Activated CD8-positive, alpha-beta T cell treated with anti-CD3 and anti-CD28 coated beads for 36 hours (primary cell): ENCODE measurements at regions not wholly inside any gene's neighbourhood (a gene's known extent, or its start where the extent isn't known, plus 50 kb on each side); places are given as distances from the start of the nearest gene placed in this dataset.
"Not testable (repeated sequence)": the region's sequence is repeated elsewhere in the genome, so short reads cannot be mapped to it uniquely, and the experiment has no call there.

Experiments
- ATAC-seq: fragments of 200-7000 bp; cut with Tn5 transposase; one replicate; pipeline ENCODE4 v1.10.0; 2021; ENCODE audit warnings: mild to moderate bottlenecking, moderate library complexity
- CTCF ChIA-PET: fragments of 350-600 bp; sonication (Branson Sonifier 250); formaldehyde crosslinking; loops from one replicate; lab custom pipeline; 2021; ENCODE audit warnings: antibody characterized with exemption; lab: Charles Lee
- POLR2A ChIA-PET: fragments of 350-600 bp; sonication (Branson Sonifier 250); formaldehyde crosslinking; loops from one replicate; lab custom pipeline; 2021; ENCODE audit warnings: antibody characterized with exemption; lab: Charles Lee
- DNase-seq: peaks from one replicate; pipeline ENCODE4 v3.0.0-alpha.2; 2020
- H3K27ac Mint-ChIP-seq: one replicate; pipeline ENCODE4 v1.8.0; 2021; ENCODE audit warnings: mild to moderate bottlenecking, mixed read lengths
- H3K27me3 Mint-ChIP-seq: one replicate; pipeline ENCODE4 v1.8.0; 2021; ENCODE audit warnings: mixed read lengths
- H3K36me3 Mint-ChIP-seq: one replicate; pipeline ENCODE4 v1.8.0; 2021; ENCODE audit warnings: low read depth, mixed read lengths
- H3K4me1 Mint-ChIP-seq: one replicate; pipeline ENCODE4 v1.8.0; 2021; ENCODE audit warnings: low read depth, mixed read lengths
- H3K4me3 Mint-ChIP-seq: one replicate; pipeline ENCODE4 v1.8.0; 2021; ENCODE audit warnings: mild to moderate bottlenecking, moderate library complexity, mixed read lengths
- H3K9me3 Mint-ChIP-seq: one replicate; pipeline ENCODE4 v1.8.0; 2021; ENCODE audit warnings: mixed read lengths
- CTCF ChIP-seq: fragments of 200-600 bp; IDR thresholded peaks from one replicate; pipeline ENCODE4 v1.8.0; 2022; ENCODE audit warnings: antibody characterized with exemption, mild to moderate bottlenecking
- intact Hi-C: fragments of 100-400 bp; cut with micrococcal nuclease; formaldehyde crosslinking; loops from one replicate; pipeline ENCODE4 v1.10.0; 2022

- ChIA-PET POLR2A (no interaction called here), CTCF (no interaction called here)
- H3K9me3 Mint-ChIP-seq = peaks cover 13% of the 10 kb centered on the region
- H3K36me3 Mint-ChIP-seq = no peaks in the 10 kb centered on the region
- no peak for TF ChIP-seq CTCF
- H3K4me1 Mint-ChIP-seq = no peaks in the 10 kb centered on the region
- ATAC-seq (no peak), DNase-seq (no peak)
- H3K27ac Mint-ChIP-seq = no peak overlapping the region
- no peak overlapping the region for H3K4me3 Mint-ChIP-seq
- intact Hi-C loops = no loop called here
- no peaks in the 10 kb centered on the region for H3K27me3 Mint-ChIP-seq
Measured at GRCh38 chr1:79239840-79240239, 233.3 kb upstream of the ADGRL4 start.

GRCh38 chr1:79235301-79236002 lies 228.9 kb upstream of the ADGRL4 start:
- DNase-seq (no peak), ATAC-seq (no peak)
- Mint-ChIP-seq H3K27me3 (no peaks in the 10 kb centered on the region), H3K36me3 (no peaks in the 10 kb centered on the region), H3K4me3 (no peak overlapping the region), H3K4me1 (no peaks in the 10 kb centered on the region), H3K9me3 (peaks cover 4% of the 10 kb centered on the region), H3K27ac (no peak overlapping the region)
- TF ChIP-seq CTCF = no peak
- intact Hi-C loops = no loop called here
- CTCF ChIA-PET = no interaction called here
- POLR2A ChIA-PET = no interaction called here

- POLR2A ChIA-PET = interaction anchor here (0.6 kb wide), 1 partner anchor 40 kb away, joined by 3 read pairs; no protein-coding TSS in a partner anchor
- no peak for ATAC-seq
- Mint-ChIP-seq H3K9me3 (no peaks in the 10 kb centered on the region), H3K4me1 (no peaks in the 10 kb centered on the region), H3K27ac (no peak overlapping the region), H3K36me3 (no peaks in the 10 kb centered on the region), H3K4me3 (no peak overlapping the region), H3K27me3 (no peaks in the 10 kb centered on the region)
- DNase-seq = no peak
- CTCF ChIA-PET = no interaction called here
- intact Hi-C loops = no loop called here
- TF ChIP-seq CTCF = no peak
Measured at GRCh38 chr1:79232818-79233217, 226.3 kb upstream of the ADGRL4 start.

GRCh38 chr1:79230751-79231150 lies 224.2 kb upstream of the ADGRL4 start:
- H3K27ac Mint-ChIP-seq, POLR2A ChIA-PET, H3K4me3 Mint-ChIP-seq, CTCF ChIA-PET, H3K27me3 Mint-ChIP-seq, H3K36me3 Mint-ChIP-seq, H3K9me3 Mint-ChIP-seq, DNase-seq, ATAC-seq, H3K4me1 Mint-ChIP-seq, intact Hi-C loops: not testable (repeated sequence)

GRCh38 chr1:79226963-79227362 lies 220.4 kb upstream of the ADGRL4 start:
- ChIA-PET POLR2A (no interaction called here), CTCF (no interaction called here)
- intact Hi-C loops = no loop called here
- Mint-ChIP-seq H3K36me3 (no peaks in the 10 kb centered on the region), H3K9me3 (peaks cover 1% of the 10 kb centered on the region), H3K4me1 (no peaks in the 10 kb centered on the region), H3K4me3 (no peak overlapping the region), H3K27ac (no peak overlapping the region), H3K27me3 (no peaks in the 10 kb centered on the region)
- ATAC-seq (no peak), DNase-seq (no peak)
- no peak for TF ChIP-seq CTCF
